Neural progenitor cell (in vitro differentiated cells): ENCODE measurements at regions not wholly inside any gene's neighbourhood (a gene's known extent, or its start where the extent isn't known, plus 50 kb on each side); places are given as distances from the start of the nearest gene placed in this dataset.

Source experiments
- EZH2 ChIP-seq: fragments of 200-600 bp; sonication (generic); IDR thresholded peaks from 2 replicates; pipeline ENCODE4 v1.6.1; 2017; ENCODE audit warnings: antibody characterized with exemption, mild to moderate bottlenecking, moderate library complexity
- EZH2phosphoT487 ChIP-seq: fragments of 200-600 bp; sonication (generic); IDR thresholded peaks from 2 replicates; pipeline ENCODE4 v1.6.1; 2017; ENCODE audit warnings: antibody characterized with exemption
- TF ChIP-seq, protein P1 (sequence below): fragments of 200-600 bp; sonication (generic); IDR thresholded peaks from 2 replicates; pipeline ENCODE4 v1.5.1; 2017; ENCODE audit warnings: antibody characterized with exemption, mild to moderate bottlenecking

DNA sequence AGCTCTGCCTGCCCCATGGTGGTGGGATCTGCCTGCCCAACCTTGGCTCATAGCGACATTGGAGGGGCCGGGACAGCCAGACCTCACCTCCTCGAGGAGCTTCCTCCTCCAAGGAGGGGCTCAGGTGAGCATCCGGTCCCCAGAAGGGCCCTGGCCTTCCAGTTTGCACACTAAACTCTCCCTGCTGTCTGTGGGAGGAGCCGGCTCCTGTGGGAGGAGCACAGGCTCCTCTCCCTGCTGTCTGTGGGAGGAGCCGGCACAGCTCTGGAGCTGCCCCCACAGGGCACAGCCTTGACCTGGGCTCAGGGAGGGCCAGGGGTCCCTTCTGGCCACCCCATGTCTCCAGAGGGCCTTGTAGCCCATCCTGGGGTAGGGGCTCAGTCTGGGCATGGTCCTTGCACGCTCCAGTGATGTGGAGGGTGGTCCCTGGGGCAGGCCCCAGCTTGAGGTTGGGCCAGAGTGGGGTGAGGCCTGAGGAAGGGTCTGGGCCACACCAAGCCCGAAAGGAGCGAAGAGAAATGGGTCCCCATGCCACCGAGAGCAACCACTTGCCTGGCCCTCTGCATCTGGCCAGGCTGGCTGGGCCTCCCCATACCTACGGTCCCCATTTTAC is 147.5 kb upstream of the C14orf180 start:
- TF ChIP-seq, protein P1, sequence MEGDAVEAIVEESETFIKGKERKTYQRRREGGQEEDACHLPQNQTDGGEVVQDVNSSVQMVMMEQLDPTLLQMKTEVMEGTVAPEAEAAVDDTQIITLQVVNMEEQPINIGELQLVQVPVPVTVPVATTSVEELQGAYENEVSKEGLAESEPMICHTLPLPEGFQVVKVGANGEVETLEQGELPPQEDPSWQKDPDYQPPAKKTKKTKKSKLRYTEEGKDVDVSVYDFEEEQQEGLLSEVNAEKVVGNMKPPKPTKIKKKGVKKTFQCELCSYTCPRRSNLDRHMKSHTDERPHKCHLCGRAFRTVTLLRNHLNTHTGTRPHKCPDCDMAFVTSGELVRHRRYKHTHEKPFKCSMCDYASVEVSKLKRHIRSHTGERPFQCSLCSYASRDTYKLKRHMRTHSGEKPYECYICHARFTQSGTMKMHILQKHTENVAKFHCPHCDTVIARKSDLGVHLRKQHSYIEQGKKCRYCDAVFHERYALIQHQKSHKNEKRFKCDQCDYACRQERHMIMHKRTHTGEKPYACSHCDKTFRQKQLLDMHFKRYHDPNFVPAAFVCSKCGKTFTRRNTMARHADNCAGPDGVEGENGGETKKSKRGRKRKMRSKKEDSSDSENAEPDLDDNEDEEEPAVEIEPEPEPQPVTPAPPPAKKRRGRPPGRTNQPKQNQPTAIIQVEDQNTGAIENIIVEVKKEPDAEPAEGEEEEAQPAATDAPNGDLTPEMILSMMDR, result no peak
- TF ChIP-seq EZH2phosphoT487, result no peak
- TF ChIP-seq EZH2, result no peak
